H1 (cell line): ENCODE measurements at regions not wholly inside any gene's neighbourhood (a gene's known extent, or its start where the extent isn't known, plus 50 kb on each side); places are given as distances from the start of the nearest gene placed in this dataset.

Experiments used
- CTCF ChIA-PET: fragments of 300-600 bp; sonication (Branson Sonifier 250); formaldehyde crosslinking; loops from one replicate; lab custom pipeline; 2021; ENCODE audit not compliant: partially characterized antibody; lab: Charles Lee
- POLR2A ChIA-PET: fragments of 300-600 bp; sonication (Branson Sonifier 250); formaldehyde crosslinking; loops from one replicate; lab custom pipeline; 2021; ENCODE audit warnings: inconsistent platforms; ENCODE audit not compliant: partially characterized antibody; lab: Charles Lee
- DNase-seq, 2 experiments: peaks; one replicate each; pipeline versions ENCODE4 v3.0.0 to v3.0.0-alpha.2; 2010 to 2022; ENCODE audit warnings: low spot score in 2 of 2, low read depth in 1 of 2, mixed read lengths in 1 of 2
- FAIRE-seq: peaks from 2 replicates; lab custom pipeline; 2011; peaks lifted over from hg19 to GRCh38; lab: Jason Lieb, UNC
- H2AFZ ChIP-seq: 2 replicates; pipeline ENCODE4 v1.8.1; 2012; ENCODE audit warnings: low read length, inconsistent platforms
- H2AK5ac ChIP-seq: 2 replicates; pipeline ENCODE4 v1.6.1; 2013; ENCODE audit warnings: low read depth, low read length
- H2BK120ac ChIP-seq: replicated peaks from 2 replicates; pipeline ENCODE3; 2013; ENCODE audit warnings: low read depth, low read length, inconsistent platforms
- H2BK12ac ChIP-seq: 2 replicates; pipeline ENCODE4 v1.6.1; 2013; ENCODE audit warnings: low read depth, low read length
- H2BK15ac ChIP-seq: 2 replicates; pipeline ENCODE4 v1.6.1; 2013; ENCODE audit warnings: low read length
- H2BK20ac ChIP-seq: 2 replicates; pipeline ENCODE4 v1.6.1; 2013; ENCODE audit warnings: low read length
- H2BK5ac ChIP-seq: 2 replicates; pipeline ENCODE4 v1.6.1; 2013; ENCODE audit warnings: low read depth, low read length
- H3K14ac ChIP-seq: 2 replicates; pipeline ENCODE4 v1.6.1; 2013; ENCODE audit warnings: inconsistent platforms; ENCODE audit not compliant: insufficient read length
- H3K18ac ChIP-seq: 2 replicates; pipeline ENCODE4 v1.6.1; 2013; ENCODE audit warnings: low read length; ENCODE audit errors: extremely low read depth
- H3K23ac ChIP-seq: 2 replicates; pipeline ENCODE4 v1.6.1; 2013; ENCODE audit warnings: inconsistent platforms; ENCODE audit not compliant: insufficient read length
- H3K23me2 ChIP-seq: 2 replicates; pipeline ENCODE4 v1.6.1; 2013; ENCODE audit warnings: low read depth, low read length
- H3K27ac ChIP-seq: 2 replicates; pipeline ENCODE4 v1.6.1; 2011; ENCODE audit warnings: low read depth, low read length, inconsistent platforms
- H3K27me3 ChIP-seq, 4 experiments: replicated peaks in 1 of 4; 1 replicate in 1 of 4; 2 replicates in 3 of 4; pipeline versions ENCODE4 v1.6.1 to v1.8.1; 2011 to 2013; ENCODE audit warnings: low read length in 3 of 4, mild to moderate bottlenecking in 3 of 4, inconsistent platforms in 2 of 4, mixed read lengths in 2 of 4, moderate library complexity in 1 of 4; ENCODE audit not compliant: control insufficient read depth in 3 of 4, insufficient read depth in 3 of 4; ENCODE audit errors: extremely low read depth in 1 of 4
- H3K36me3 ChIP-seq, 4 experiments: 2 replicates each; pipeline versions ENCODE4 v1.6.1 to v1.8.1; 2011 to 2013; ENCODE audit warnings: mild to moderate bottlenecking in 4 of 4, low read length in 3 of 4, moderate library complexity in 2 of 4, control low read depth in 1 of 4, inconsistent platforms in 1 of 4; ENCODE audit not compliant: insufficient read depth in 4 of 4, control insufficient read depth in 2 of 4
- H3K4ac ChIP-seq: replicated peaks from 2 replicates; pipeline ENCODE3; 2013; ENCODE audit warnings: low read length, low read depth, mixed read lengths, inconsistent platforms; ENCODE audit not compliant: insufficient read length
- H3K4me1 ChIP-seq, 4 experiments: replicated peaks in 1 of 4; 1 replicate in 1 of 4; 2 replicates in 3 of 4; pipeline versions ENCODE4 v1.6.1 to v1.8.1; 2011 to 2013; ENCODE audit warnings: low read length in 3 of 4, inconsistent platforms in 2 of 4, mixed read lengths in 1 of 4; ENCODE audit not compliant: insufficient read depth in 4 of 4, control insufficient read depth in 3 of 4
- H3K4me2 ChIP-seq, 2 experiments: 2 replicates each; pipeline versions ENCODE4 v1.6.1 to v1.8.1; 2011 to 2013; ENCODE audit warnings: low read depth in 2 of 2, low read length in 2 of 2, control low read depth in 1 of 2, inconsistent platforms in 1 of 2, mild to moderate bottlenecking in 1 of 2; ENCODE audit not compliant: insufficient read depth in 1 of 2
- H3K4me3 ChIP-seq, 4 experiments: fragments of 200-600, 300-600 bp in 1 of 4; sonication (generic), shearing (Covaris generic), sonication (Bioruptor Twin) in 1 of 4; 2 replicates each; pipeline versions ENCODE4 v1.5.1 to v1.8.1; 2011 to 2016; ENCODE audit warnings: low read length in 4 of 4, low read depth in 3 of 4, control low read depth in 2 of 4, inconsistent platforms in 2 of 4, mild to moderate bottlenecking in 2 of 4, mixed read lengths in 1 of 4, moderate library complexity in 1 of 4; ENCODE audit not compliant: insufficient read depth in 2 of 4; ENCODE audit errors: extremely low read depth in 1 of 4
- H3K56ac ChIP-seq: replicated peaks from 2 replicates; pipeline ENCODE3; 2013; ENCODE audit warnings: low read depth, mild to moderate bottlenecking, mixed read lengths, low read length, inconsistent platforms; ENCODE audit not compliant: insufficient read length
- H3K79me1 ChIP-seq: 2 replicates; pipeline ENCODE4 v1.6.1; 2013; ENCODE audit warnings: low read depth, low read length, control low read depth
- H3K79me2 ChIP-seq, 2 experiments: 2 replicates each; pipeline versions ENCODE4 v1.6.1 to v1.8.1; 2012 to 2013; ENCODE audit warnings: low read length in 2 of 2, mild to moderate bottlenecking in 2 of 2, inconsistent platforms in 1 of 2; ENCODE audit not compliant: insufficient read depth in 2 of 2, control insufficient read depth in 1 of 2
- H3K9ac ChIP-seq, 4 experiments: replicated peaks in 1 of 4; 1 replicate in 1 of 4; 2 replicates in 3 of 4; pipeline versions ENCODE4 v1.6.1 to v1.8.1; 2011 to 2013; ENCODE audit warnings: low read depth in 3 of 4, low read length in 3 of 4, control low read depth in 2 of 4, mild to moderate bottlenecking in 2 of 4, moderate library complexity in 2 of 4, inconsistent platforms in 1 of 4; ENCODE audit errors: extremely low read depth in 1 of 4
- H3K9me3 ChIP-seq, 2 experiments: 2 replicates each; pipeline versions ENCODE4 v1.6.1 to v1.8.1; 2012 to 2013; ENCODE audit warnings: mild to moderate bottlenecking in 2 of 2, moderate library complexity in 2 of 2, control low read depth in 1 of 2, inconsistent platforms in 1 of 2, low read depth in 1 of 2, low read length in 1 of 2, mixed read lengths in 1 of 2; ENCODE audit not compliant: insufficient read depth in 2 of 2
- H4K20me1 ChIP-seq, 2 experiments: replicated peaks in 1 of 2; 2 replicates each; pipeline versions ENCODE3 to v1.8.1; 2011 to 2013; ENCODE audit warnings: inconsistent platforms in 2 of 2, low read length in 2 of 2, mild to moderate bottlenecking in 1 of 2; ENCODE audit not compliant: insufficient read depth in 2 of 2, control insufficient read depth in 1 of 2
- H4K5ac ChIP-seq: 2 replicates; pipeline ENCODE4 v1.6.1; 2013; ENCODE audit warnings: low read length, low read depth, mixed read lengths, inconsistent platforms; ENCODE audit not compliant: insufficient read length
- H4K8ac ChIP-seq: 2 replicates; pipeline ENCODE4 v1.8.0; 2013; ENCODE audit warnings: mild to moderate bottlenecking, moderate library complexity, low read length, inconsistent platforms; ENCODE audit not compliant: insufficient read depth; ENCODE audit errors: extremely low read depth
- H4K91ac ChIP-seq: replicated peaks from 2 replicates; pipeline ENCODE3; 2013; ENCODE audit warnings: low read length, mixed read lengths, inconsistent platforms; ENCODE audit not compliant: insufficient read length
- ASH2L ChIP-seq: fragments of 200-600, 300-600 bp; sonication (generic); IDR thresholded peaks from one replicate; pipeline ENCODE4 v1.7.1; 2017; ENCODE audit warnings: low read length
- BCL11A ChIP-seq, 2 experiments: IDR thresholded peaks; one replicate each; pipeline ENCODE4 v1.6.1; 2011; ENCODE audit warnings: low read depth in 2 of 2, low read length in 2 of 2, mild to moderate bottlenecking in 2 of 2
- BRCA1 ChIP-seq: IDR thresholded peaks from 2 replicates; pipeline ENCODE4 v1.6.1; 2012; ENCODE audit warnings: low read depth, low read length, improper control_type of control experiment
- CHD2 ChIP-seq: IDR thresholded peaks from 2 replicates; pipeline ENCODE4 v1.6.1; 2012; ENCODE audit warnings: low read length, improper control_type of control experiment
- CTBP2 ChIP-seq: IDR thresholded peaks from 2 replicates; pipeline ENCODE4 v1.7.0; 2011; ENCODE audit warnings: borderline replicate concordance, mild to moderate bottlenecking, moderate library complexity, mixed read lengths, low read length; ENCODE audit not compliant: insufficient read depth, insufficient read length
- FOSL1 ChIP-seq: IDR thresholded peaks from 2 replicates; pipeline ENCODE4 v1.6.1; 2011; ENCODE audit warnings: mild to moderate bottlenecking, low read depth, low read length, moderate library complexity; ENCODE audit not compliant: insufficient read depth
- HDAC6 ChIP-seq: IDR thresholded peaks from one replicate; pipeline ENCODE4 v1.7.1; 2012; ENCODE audit warnings: low read depth, mild to moderate bottlenecking, inconsistent platforms, low read length, moderate library complexity
- KDM5A ChIP-seq: fragments of 200-600 bp; IDR thresholded peaks from 2 replicates; pipeline ENCODE4 v1.7.1; 2012; ENCODE audit warnings: mild to moderate bottlenecking, low read length, inconsistent platforms, mixed read lengths
- POU5F1 ChIP-seq: IDR thresholded peaks from 2 replicates; pipeline ENCODE4 v1.6.1; 2011; ENCODE audit warnings: low read depth, mild to moderate bottlenecking, low read length, moderate library complexity
- RAD21 ChIP-seq, 2 experiments: IDR thresholded peaks in 1 of 2; conservative IDR thresholded peaks in 1 of 2; 2 replicates each; pipeline ENCODE4 v1.6.1; 2011; ENCODE audit warnings: low read depth in 2 of 2, low read length in 2 of 2, improper control_type of control experiment in 1 of 2, inconsistent platforms in 1 of 2, mild to moderate bottlenecking in 1 of 2, moderate library complexity in 1 of 2
- RFX5 ChIP-seq: IDR thresholded peaks from 2 replicates; pipeline ENCODE4 v1.6.1; 2011; ENCODE audit warnings: low read depth, low read length, improper control_type of control experiment, borderline replicate concordance
- SAP30 ChIP-seq: fragments of 300-600 bp; sonication (generic); IDR thresholded peaks from 2 replicates; pipeline ENCODE4 v1.7.1; 2012; ENCODE audit warnings: low read length, moderate library complexity, mild to moderate bottlenecking, inconsistent platforms; ENCODE audit not compliant: insufficient read depth, insufficient replicate concordance
- SIX5 ChIP-seq: IDR thresholded peaks from 2 replicates; pipeline ENCODE4 v1.6.1; 2011; ENCODE audit warnings: mild to moderate bottlenecking, low read depth, low read length
- SP1 ChIP-seq: IDR thresholded peaks from 2 replicates; pipeline ENCODE4 v1.6.1; 2011; ENCODE audit warnings: low read depth, low read length
- SP2 ChIP-seq: IDR thresholded peaks from 2 replicates; pipeline ENCODE4 v1.6.1; 2012; ENCODE audit warnings: mild to moderate bottlenecking, low read length, inconsistent platforms
- YY1 ChIP-seq: IDR thresholded peaks from 2 replicates; pipeline ENCODE4 v1.6.1; 2011; ENCODE audit warnings: low read depth, mild to moderate bottlenecking, low read length
- WGBS, 2 experiments: shearing (Covaris generic) in 1 of 2; methylation state at CpG; one replicate each; pipeline versions ENCODE4 v1.1.6 to v1.1.7; 2013 to 2015; ENCODE audit warnings: low lambda C conversion rate in 2 of 2, mixed read lengths in 2 of 2, inconsistent platforms in 1 of 2, low coverage in 1 of 2, missing lambda C conversion rate in 1 of 2; ENCODE audit not compliant: insufficient replicate concordance in 2 of 2, insufficient coverage in 1 of 2, insufficient read length in 1 of 2; ENCODE audit errors: extremely low coverage in 1 of 2, missing lambda C conversion rate in 1 of 2; 5-methylcytosine and 5-hydroxymethylcytosine counted together

- DNase-seq, result no peak
- Histone ChIP-seq H3K4ac (no peak overlapping the region), H2AK5ac (no peak overlapping the region), H2BK15ac (no peak overlapping the region), H4K20me1 (no peaks in the 10 kb centered on the region), H3K79me2 (no peaks in the 10 kb centered on the region), H3K18ac (no peak overlapping the region), H3K4me1 (no peaks in the 10 kb centered on the region), H2BK5ac (no peak overlapping the region), H3K9ac (no peak overlapping the region), H2AFZ (no peak overlapping the region), H3K79me1 (no peaks in the 10 kb centered on the region), H3K56ac (no peak overlapping the region), H3K14ac (no peak overlapping the region), H3K36me3 (no peaks in the 10 kb centered on the region), H3K4me2 (no peak overlapping the region), H3K27me3 (no peaks in the 10 kb centered on the region), H3K23me2 (no peaks in the 10 kb centered on the region), H4K8ac (no peak overlapping the region), H4K91ac (no peak overlapping the region), H2BK20ac (no peak overlapping the region), H3K23ac (no peak overlapping the region), H3K9me3 (peaks cover 10 to 15% of the 10 kb centered on the region in 2 experiments; a peak in 3 of 4 replicates), H2BK120ac (no peak overlapping the region), H2BK12ac (no peak overlapping the region), H3K27ac (no peak overlapping the region), H3K4me3 (no peak overlapping the region), H4K5ac (no peak overlapping the region)
- POLR2A ChIA-PET, result no interaction called here
- CTCF ChIA-PET, result interaction anchor here (1.0 to 1.6 kb wide), 6 partner anchors 8 to 227 kb away, joined by 3 to 5 read pairs (median 4); no protein-coding TSS in a partner anchor
- no peak for FAIRE-seq
- 94% methylated on average over 1 of the region's 1 CpG; no CpG with 5 or more reads in 1 of the 2 experiments for WGBS, 2 experiments
- TF ChIP-seq BCL11A (IDR thresholded peaks at IDR 0.05; ENCODE audit: low read depth in 2 of 2, low read length in 2 of 2) (no peak), RFX5 (no peak), POU5F1 (no peak), FOSL1 (no peak), SP2 (no peak), RAD21 (IDR thresholded peaks at IDR 0.05 in 1 of 2, conservative IDR thresholded peaks at IDR 0.05 in 1 of 2; ENCODE audit: low read depth in 2 of 2, low read length in 2 of 2) (no peak), CTBP2 (no peak), KDM5A (no peak), SP1 (no peak), CHD2 (no peak), ASH2L (no peak), HDAC6 (no peak), BRCA1 (no peak), YY1 (no peak), SAP30 (no peak), SIX5 (no peak)
Measured at GRCh38 chr1:90347366-90347765, 352.5 kb downstream of the ZNF326 start.
